Right lobe of liver (tissue), 6 donors: ENCODE measurements at regions not wholly inside any gene's neighbourhood (a gene's known extent, or its start where the extent isn't known, plus 50 kb on each side); places are given as distances from the start of the nearest gene placed in this dataset.

ENCODE experiments used
- ATAC-seq, 4 donors: fragments of 200-7000 bp; cut with Tn5 transposase; one replicate each; pipeline ENCODE4 v1.9.1; 2020; ENCODE audit warnings: mild to moderate bottlenecking in 4 of 4, moderate library complexity in 4 of 4
- DNase-seq, 3 donors: peaks; one replicate each; pipeline ENCODE4 v3.0.0-alpha.2; 2020
- H3K27ac ChIP-seq, 3 donors: fragments of 200-600 bp; one replicate each; pipeline ENCODE4 v1.8.0; 2022
- H3K27me3 ChIP-seq, 2 donors: fragments of 200-600 bp; one replicate each; pipeline ENCODE4 v1.8.0; 2022
- H3K36me3 ChIP-seq, 4 donors: fragments of 200-600 bp; sonication (generic) in 1 of 4; one replicate each; pipeline versions ENCODE4 v1.5.1 to v1.8.0; 2017 to 2022; ENCODE audit warnings: control low read depth in 1 of 4
- H3K4me1 ChIP-seq, 4 donors: fragments of 200-600 bp; sonication (generic) in 1 of 4; one replicate each; pipeline versions ENCODE4 v1.5.1 to v1.8.0; 2017 to 2022; ENCODE audit warnings: control low read depth in 1 of 4
- H3K4me3 ChIP-seq, 3 donors: fragments of 200-600 bp; one replicate each; pipeline ENCODE4 v1.8.0; 2022
- H3K9me3 ChIP-seq, 4 donors: fragments of 200-600 bp; sonication (generic) in 1 of 4; one replicate each; pipeline versions ENCODE4 v1.5.1 to v1.8.0; 2017 to 2022; ENCODE audit warnings: control low read depth in 1 of 4
- POLR2A ChIP-seq: fragments of 450-650 bp; IDR thresholded peaks from one replicate; pipeline ENCODE4 v1.6.1; 2017; ENCODE audit warnings: antibody characterized with exemption, mild to moderate bottlenecking
- WGBS: methylation state at CpG from one replicate; pipeline ENCODE4 v1.1.6; 2018; ENCODE audit warnings: low coverage, low lambda C conversion rate; ENCODE audit not compliant: insufficient coverage; ENCODE audit errors: missing lambda C conversion rate; 5-methylcytosine and 5-hydroxymethylcytosine counted together
- intact Hi-C, 2 donors: fragments of 100-400 bp; cut with DNase I; formaldehyde crosslinking; loops; one replicate each; pipeline versions ENCODE4 v1.11.2 to v1.14.1; 2022
- TF ChIP-seq, protein P1 (sequence below), 4 donors: fragments of 200-600 bp in 3 of 4; fragments of 450-650 bp in 1 of 4; IDR thresholded peaks; one replicate each; pipeline versions ENCODE4 v1.5.1 to v1.8.0; 2016 to 2022; ENCODE audit warnings: antibody characterized with exemption in 4 of 4, mild to moderate bottlenecking in 2 of 4
- donor health status: DM: no; HTN: yes; CAD: no.
- donor health status: DM: no; HTN: no; CAD: no.
- donor health status: DM: no; HTN: no; CAD: no.
- donor health status: DM: no; HTN: yes; CAD: no.
- donor health status: DM: no; HTN: yes; CAD: no.

DNA sequence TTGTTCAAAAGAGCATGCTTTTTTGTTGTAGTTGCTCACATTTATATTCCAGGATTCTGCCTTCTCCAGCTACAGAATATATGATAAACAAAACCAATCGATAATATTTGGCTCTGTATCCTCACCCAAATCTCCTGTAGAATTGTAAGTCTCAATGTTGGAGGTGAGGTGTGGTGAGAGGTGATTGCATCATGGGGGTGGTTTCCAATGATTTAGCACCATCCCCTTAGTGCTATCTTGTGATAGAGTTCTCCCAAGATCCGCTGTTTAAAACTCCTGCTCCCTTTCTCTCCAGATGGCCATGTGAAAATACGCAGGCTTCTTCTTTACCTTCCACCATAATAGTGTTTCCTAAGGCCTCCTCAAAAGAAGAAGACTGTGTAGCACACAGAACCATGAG is 98.7 kb upstream of the SCN7A start:
- TF ChIP-seq POLR2A = no peak
- TF ChIP-seq, protein P1, sequence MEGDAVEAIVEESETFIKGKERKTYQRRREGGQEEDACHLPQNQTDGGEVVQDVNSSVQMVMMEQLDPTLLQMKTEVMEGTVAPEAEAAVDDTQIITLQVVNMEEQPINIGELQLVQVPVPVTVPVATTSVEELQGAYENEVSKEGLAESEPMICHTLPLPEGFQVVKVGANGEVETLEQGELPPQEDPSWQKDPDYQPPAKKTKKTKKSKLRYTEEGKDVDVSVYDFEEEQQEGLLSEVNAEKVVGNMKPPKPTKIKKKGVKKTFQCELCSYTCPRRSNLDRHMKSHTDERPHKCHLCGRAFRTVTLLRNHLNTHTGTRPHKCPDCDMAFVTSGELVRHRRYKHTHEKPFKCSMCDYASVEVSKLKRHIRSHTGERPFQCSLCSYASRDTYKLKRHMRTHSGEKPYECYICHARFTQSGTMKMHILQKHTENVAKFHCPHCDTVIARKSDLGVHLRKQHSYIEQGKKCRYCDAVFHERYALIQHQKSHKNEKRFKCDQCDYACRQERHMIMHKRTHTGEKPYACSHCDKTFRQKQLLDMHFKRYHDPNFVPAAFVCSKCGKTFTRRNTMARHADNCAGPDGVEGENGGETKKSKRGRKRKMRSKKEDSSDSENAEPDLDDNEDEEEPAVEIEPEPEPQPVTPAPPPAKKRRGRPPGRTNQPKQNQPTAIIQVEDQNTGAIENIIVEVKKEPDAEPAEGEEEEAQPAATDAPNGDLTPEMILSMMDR (IDR thresholded peaks at IDR 0.05) = no peak
- no peaks in the 10 kb centered on the region for H3K4me1 ChIP-seq
- H3K27me3 ChIP-seq = no peaks in the 10 kb centered on the region
- no peaks in the 10 kb centered on the region for H3K9me3 ChIP-seq
- DNase-seq (no peak), ATAC-seq (no peak)
- 80% methylated on average over 3 of the region's 3 CpGs for WGBS
- intact Hi-C loops = no loop called here
- no peak overlapping the region for H3K27ac ChIP-seq
- H3K4me3 ChIP-seq = no peak overlapping the region
- no peaks in the 10 kb centered on the region for H3K36me3 ChIP-seq

DNA sequence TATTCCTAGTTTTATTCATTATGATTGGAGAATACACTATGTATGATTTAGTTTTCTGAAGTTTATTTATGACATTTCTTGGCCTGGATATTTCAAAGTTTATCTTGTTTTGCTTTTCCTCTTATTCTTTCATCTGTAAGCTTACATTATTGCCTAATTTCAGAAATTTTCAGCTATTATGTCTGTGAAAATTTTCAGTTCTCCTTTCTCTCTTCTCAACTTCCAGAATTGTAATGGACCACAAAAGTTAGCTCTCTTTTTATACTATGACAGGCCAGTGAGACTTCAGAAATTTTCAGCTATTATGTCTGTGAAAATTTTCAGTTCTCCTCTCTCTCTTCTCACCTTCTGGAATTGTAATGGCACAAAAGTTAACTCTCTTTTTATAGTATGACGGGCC is 97.2 kb upstream of the SCN7A start:
- Histone ChIP-seq H3K27me3 (no peaks in the 10 kb centered on the region), H3K27ac (no peak overlapping the region), H3K9me3 (no peaks in the 10 kb centered on the region), H3K36me3 (no peaks in the 10 kb centered on the region), H3K4me3 (no peak overlapping the region), H3K4me1 (no peaks in the 10 kb centered on the region)
- intact Hi-C loops = no loop called here
- ATAC-seq = no peak
- no peak for DNase-seq
- TF ChIP-seq POLR2A = no peak
- TF ChIP-seq, protein P1 (IDR thresholded peaks at IDR 0.05) = no peak
- WGBS = 0% methylated on average over 1 of the region's 1 CpG

DNA sequence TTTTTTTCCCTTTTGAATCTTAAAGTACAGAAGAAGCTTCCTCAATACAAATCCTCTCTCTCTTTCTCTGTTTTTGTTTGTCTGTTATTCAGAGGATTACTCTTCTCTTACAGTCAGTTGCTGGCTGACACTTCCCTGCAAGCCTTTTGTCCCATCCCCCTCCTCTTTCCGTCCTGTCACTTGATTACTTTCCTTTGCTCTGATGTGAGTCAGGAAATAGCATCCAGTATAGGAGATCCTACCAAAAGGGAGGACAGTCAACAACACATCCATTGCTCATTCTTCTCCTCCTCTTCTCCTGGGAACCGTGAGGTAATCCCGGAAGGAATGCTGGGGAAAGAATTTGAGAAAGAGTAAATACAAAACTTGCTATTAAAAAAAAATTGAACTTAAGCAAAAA is 79.3 kb upstream of the SCN7A start:
- Histone ChIP-seq H3K4me1 (no peaks in the 10 kb centered on the region), H3K4me3 (no peak overlapping the region), H3K27me3 (no peaks in the 10 kb centered on the region), H3K36me3 (no peaks in the 10 kb centered on the region), H3K9me3 (no peaks in the 10 kb centered on the region), H3K27ac (no peak overlapping the region)
- no peak for DNase-seq
- intact Hi-C loops = no loop called here
- no peak for TF ChIP-seq POLR2A
- TF ChIP-seq, protein P1 (IDR thresholded peaks at IDR 0.05) = no peak
- no peak for ATAC-seq
- 15% methylated on average over 3 of the region's 3 CpGs for WGBS

DNA sequence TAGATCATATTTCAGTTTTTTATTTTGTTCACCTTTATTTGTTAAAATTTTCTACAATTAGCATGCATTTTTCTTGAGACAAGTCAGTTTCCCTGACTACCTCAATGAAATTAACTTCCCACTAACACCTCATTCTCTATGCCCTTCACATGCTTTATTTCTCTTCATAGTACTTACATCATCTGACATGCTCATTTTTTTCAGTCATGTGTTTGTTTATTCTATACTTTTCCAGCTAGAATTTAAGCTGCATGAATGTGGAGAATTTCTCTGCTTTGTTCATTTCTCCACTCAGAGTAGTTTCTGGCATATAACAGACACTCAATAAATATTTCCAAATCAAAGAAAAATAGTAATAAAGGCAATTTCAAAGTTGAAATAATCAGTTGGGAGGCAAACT is 78.9 kb upstream of the SCN7A start:
- DNase-seq (no peak), ATAC-seq (no peak)
- Histone ChIP-seq H3K4me3 (no peak overlapping the region), H3K27ac (no peak overlapping the region), H3K36me3 (no peaks in the 10 kb centered on the region), H3K27me3 (no peaks in the 10 kb centered on the region), H3K4me1 (no peaks in the 10 kb centered on the region), H3K9me3 (no peaks in the 10 kb centered on the region)
- TF ChIP-seq, protein P1 (IDR thresholded peaks at IDR 0.05) = no peak
- no peak for TF ChIP-seq POLR2A
- intact Hi-C loops = no loop called here

DNA sequence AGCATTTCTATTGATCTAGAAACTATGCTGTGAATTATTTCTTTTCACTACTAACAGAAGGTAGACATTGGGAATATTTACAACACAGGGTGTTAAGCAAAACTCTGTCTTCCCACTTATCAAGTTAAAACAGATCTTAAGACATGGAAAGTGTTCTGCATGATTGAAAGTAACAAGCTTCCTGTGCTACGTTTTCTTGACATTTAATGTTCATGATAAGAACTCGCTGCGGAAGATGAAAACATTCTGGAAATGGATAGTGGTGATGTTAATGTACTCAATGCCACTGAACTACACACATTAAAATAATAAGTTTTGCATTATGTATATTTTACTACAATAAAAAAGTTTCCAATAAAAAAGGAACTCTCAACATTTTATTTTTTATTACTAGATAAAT is 74.4 kb upstream of the SCN7A start:
- TF ChIP-seq, protein P1 (IDR thresholded peaks at IDR 0.05) = no peak
- no peak for TF ChIP-seq POLR2A
- 37% methylated on average over 3 of the region's 3 CpGs for WGBS
- no peak for DNase-seq
- Histone ChIP-seq H3K9me3 (no peaks in the 10 kb centered on the region), H3K4me3 (no peak overlapping the region), H3K27ac (no peak overlapping the region), H3K4me1 (no peaks in the 10 kb centered on the region), H3K36me3 (no peaks in the 10 kb centered on the region), H3K27me3 (no peaks in the 10 kb centered on the region)
- ATAC-seq = no peak
- intact Hi-C loops = no loop called here
